ENCODE measurements at regions not wholly inside any gene's neighbourhood (a gene's known extent, or its start where the extent isn't known, plus 50 kb on each side); places are given as distances from the start of the nearest gene placed in this dataset.

GRCh38 chr11:69562816-69563215 is 78.1 kb upstream of the CCND1 start:
- Histone ChIP-seq H3K9ac (ENCODE audit: insufficient read depth, low read depth, low read length) (no peak overlapping the region), H2AFZ (ENCODE audit: low read length) (no peak overlapping the region), H4K20me1 (ENCODE audit: insufficient read depth, low read length) (no peaks in the 10 kb centered on the region), H3K27ac (ENCODE audit: extremely low read length, insufficient read depth, low read length) (no peak overlapping the region), H3K4me2 (ENCODE audit: low read depth, low read length) (no peak overlapping the region), H3K4me1 (ENCODE audit: insufficient read depth, low read length) (peaks cover 20% of the 10 kb centered on the region), H3K36me3 (replicated peaks in 1 of 2; ENCODE audit: control insufficient read depth in 1 of 2, insufficient read depth in 2 of 2, low read length in 2 of 2) (no peaks in the 10 kb centered on the region), H3K9me3 (ENCODE audit: low read length) (no peaks in the 10 kb centered on the region), H3K79me2 (ENCODE audit: insufficient read depth, low read length) (no peaks in the 10 kb centered on the region), H3K27me3 (ENCODE audit: control insufficient read depth in 1 of 2, insufficient read depth in 2 of 2, low read length in 2 of 2) (peaks cover 3 to 17% of the 10 kb centered on the region in 2 experiments; a peak in 3 of 5 replicates), H3K4me3 (replicated peaks in 1 of 3; ENCODE audit: insufficient read depth in 1 of 3, low read depth in 2 of 3, low read length in 3 of 3) (no peak overlapping the region)
- ChIA-PET POLR2A (no interaction called here), CTCF (ENCODE audit: low intra/inter-chr PET ratio, low total read pairs) (no interaction called here)
- TF ChIP-seq TOPORS (CRISPR knock-in tag; IDR thresholded peaks at IDR 0.05) (no peak), RERE (CRISPR knock-in tag; IDR thresholded peaks at IDR 0.05; ENCODE audit: low read depth) (no peak), ZNF570 (CRISPR knock-in tag; IDR thresholded peaks at IDR 0.05; ENCODE audit: borderline replicate concordance) (no peak), HNRNPL (IDR thresholded peaks at IDR 0.05; ENCODE audit: low read depth, low read length) (no peak), LCORL (IDR thresholded peaks at IDR 0.05) (no peak), LCORL (CRISPR knock-in tag; IDR thresholded peaks at IDR 0.05) (no peak), ZNF646 (CRISPR knock-in tag; IDR thresholded peaks at IDR 0.05) (no peak), SRSF1 (optimal IDR thresholded peaks at IDR 0.05; ENCODE audit: low read depth, low read length) (no peak), HDAC1 (CRISPR knock-in tag; IDR thresholded peaks at IDR 0.05) (no peak), POLR2AphosphoS2 (IDR thresholded peaks at IDR 0.05; ENCODE audit: low read depth, low read length) (no peak)
- in situ Hi-C loops (cut with HindIII; ENCODE audit: extremely low pct_ligation_motif_present, low pct_unique_long_range_greater_than_20kb), result no loop called here
- no TSS peak for BruUV-seq (replicated peaks)
- 37% methylated on average over 2 of the region's 4 CpGs for WGBS (ENCODE audit: low lambda C conversion rate)
- FAIRE-seq (no peak), DNase-seq (ENCODE audit: low spot score) (no peak), ATAC-seq (no peak)
- intact Hi-C loops (cut with micrococcal nuclease; ENCODE audit: unreplicated experiment), result no loop called here
